H9 (cell line): ENCODE measurements at regions not wholly inside any gene's neighbourhood (a gene's known extent, or its start where the extent isn't known, plus 50 kb on each side); places are given as distances from the start of the nearest gene placed in this dataset.

Source experiments
- DNase-seq: peaks from one replicate; pipeline ENCODE4 v3.0.0-alpha.2; 2017
- H2AFZ ChIP-seq: one replicate; pipeline ENCODE4 v1.6.1; 2013; ENCODE audit warnings: mild to moderate bottlenecking, low read length, control low read depth, moderate library complexity
- H2AK5ac ChIP-seq: 2 replicates; pipeline ENCODE4 v1.6.1; 2013; ENCODE audit warnings: low read length, control low read depth, mixed read lengths; ENCODE audit not compliant: insufficient read length
- H2BK120ac ChIP-seq: one replicate; pipeline ENCODE4 v1.6.1; 2013; ENCODE audit warnings: low read depth, mild to moderate bottlenecking, low read length, control low read depth, inconsistent platforms; ENCODE audit not compliant: poor library complexity, severe bottlenecking
- H2BK12ac ChIP-seq: 2 replicates; pipeline ENCODE4 v1.6.1; 2013; ENCODE audit warnings: low read length, control low read depth, mixed read lengths, low read depth; ENCODE audit not compliant: insufficient read length
- H2BK15ac ChIP-seq: 2 replicates; pipeline ENCODE4 v1.6.1; 2013; ENCODE audit warnings: low read depth, low read length, control low read depth
- H2BK20ac ChIP-seq: one replicate; pipeline ENCODE4 v1.6.1; 2013; ENCODE audit warnings: low read depth, mild to moderate bottlenecking, low read length, control low read depth, inconsistent platforms; ENCODE audit not compliant: poor library complexity, severe bottlenecking
- H2BK5ac ChIP-seq: 2 replicates; pipeline ENCODE4 v1.6.1; 2013; ENCODE audit warnings: low read length, control low read depth, mixed read lengths; ENCODE audit not compliant: insufficient read length
- H3K14ac ChIP-seq: 2 replicates; pipeline ENCODE4 v1.6.1; 2013; ENCODE audit warnings: low read length, control low read depth; ENCODE audit not compliant: insufficient read depth
- H3K18ac ChIP-seq: 2 replicates; pipeline ENCODE4 v1.6.1; 2013; ENCODE audit warnings: low read depth, mild to moderate bottlenecking, mixed read lengths, low read length, control low read depth; ENCODE audit not compliant: insufficient read length
- H3K23ac ChIP-seq: 2 replicates; pipeline ENCODE4 v1.6.1; 2013; ENCODE audit warnings: low read length, control low read depth, mixed read lengths, low read depth; ENCODE audit not compliant: insufficient read length
- H3K23me2 ChIP-seq: 2 replicates; pipeline ENCODE4 v1.6.1; 2013; ENCODE audit warnings: low read depth, mild to moderate bottlenecking, mixed read lengths, low read length, control low read depth; ENCODE audit not compliant: insufficient read length, poor library complexity, severe bottlenecking
- H3K27ac ChIP-seq: 2 replicates; pipeline ENCODE4 v1.5.1; 2013; ENCODE audit warnings: low read length, control low read depth, mixed read lengths, low read depth; ENCODE audit not compliant: insufficient read length
- H3K27me3 ChIP-seq: 2 replicates; pipeline ENCODE4 v1.6.1; 2013; ENCODE audit warnings: low read length, control low read depth, inconsistent platforms; ENCODE audit not compliant: insufficient read depth
- H3K4ac ChIP-seq: 2 replicates; pipeline ENCODE4 v1.6.1; 2013; ENCODE audit warnings: low read depth, mild to moderate bottlenecking, control low read depth, inconsistent platforms, low read length, moderate library complexity
- H3K4me1 ChIP-seq: 2 replicates; pipeline ENCODE4 v1.6.1; 2013; ENCODE audit warnings: low read length, control low read depth, inconsistent platforms; ENCODE audit not compliant: insufficient read depth
- H3K4me2 ChIP-seq: 2 replicates; pipeline ENCODE4 v1.6.1; 2013; ENCODE audit warnings: low read length, control low read depth, mixed read lengths; ENCODE audit not compliant: insufficient read length, insufficient read depth
- H3K56ac ChIP-seq: 2 replicates; pipeline ENCODE4 v1.6.1; 2013; ENCODE audit warnings: low read depth, mild to moderate bottlenecking, mixed read lengths, low read length, control low read depth; ENCODE audit not compliant: insufficient read length
- H3K79me1 ChIP-seq: 2 replicates; pipeline ENCODE4 v1.6.1; 2013; ENCODE audit warnings: low read depth, mild to moderate bottlenecking, moderate library complexity, low read length, control low read depth, inconsistent platforms; ENCODE audit not compliant: insufficient read depth, poor library complexity, severe bottlenecking
- H3K79me2 ChIP-seq: 2 replicates; pipeline ENCODE4 v1.6.1; 2013; ENCODE audit warnings: low read length, control low read depth, inconsistent platforms; ENCODE audit not compliant: insufficient read depth
- H3K9ac ChIP-seq: 2 replicates; pipeline ENCODE4 v1.6.1; 2013; ENCODE audit warnings: low read length, control low read depth, mixed read lengths; ENCODE audit not compliant: insufficient read length; ENCODE audit errors: extremely low read depth
- H3K9me3 ChIP-seq: one replicate; pipeline ENCODE4 v1.6.1; 2013; ENCODE audit warnings: low read depth, low read length, inconsistent platforms; ENCODE audit not compliant: control insufficient read depth
- H3T11ph ChIP-seq: one replicate; pipeline ENCODE4 v1.6.1; 2013; ENCODE audit warnings: mild to moderate bottlenecking, low read length, control low read depth, inconsistent platforms
- H4K20me1 ChIP-seq: one replicate; pipeline ENCODE4 v1.6.1; 2013; ENCODE audit not compliant: control insufficient read depth, insufficient read length, insufficient read depth
- H4K5ac ChIP-seq: 2 replicates; pipeline ENCODE4 v1.6.1; 2013; ENCODE audit warnings: low read depth, mild to moderate bottlenecking, mixed read lengths, low read length, control low read depth; ENCODE audit not compliant: insufficient read length
- H4K8ac ChIP-seq: replicated peaks from 2 replicates; pipeline ENCODE4 v1.6.1; 2013; ENCODE audit warnings: low read length, control low read depth, mixed read lengths, low read depth; ENCODE audit not compliant: insufficient read length
- H4K91ac ChIP-seq: 2 replicates; pipeline ENCODE4 v1.6.1; 2013; ENCODE audit warnings: low read depth, mild to moderate bottlenecking, moderate library complexity, mixed read lengths, low read length, control low read depth; ENCODE audit not compliant: insufficient read length
- H3K27ac Mint-ChIP-seq, 3 experiments: 2 replicates in 2 of 3; 3 replicates in 1 of 3; pipeline ENCODE4 v1.8.0; 2020 to 2021; ENCODE audit warnings: mixed read lengths in 3 of 3, mild to moderate bottlenecking in 1 of 3, moderate library complexity in 1 of 3
- H3K27me3 Mint-ChIP-seq: 2 replicates; pipeline ENCODE4 v1.8.0; 2021; ENCODE audit warnings: low read depth, mild to moderate bottlenecking, moderate library complexity, mixed read lengths
- H3K36me3 Mint-ChIP-seq, 3 experiments: 2 replicates in 2 of 3; 3 replicates in 1 of 3; pipeline ENCODE4 v1.8.0; 2020 to 2021; ENCODE audit warnings: low read depth in 3 of 3, mixed read lengths in 3 of 3; ENCODE audit not compliant: insufficient read depth in 1 of 3
- H3K4me1 Mint-ChIP-seq, 2 experiments: 2 replicates each; pipeline ENCODE4 v1.8.0; 2020; ENCODE audit warnings: mixed read lengths in 2 of 2
- H3K4me3 Mint-ChIP-seq, 2 experiments: 2 replicates in 1 of 2; 3 replicates in 1 of 2; pipeline ENCODE4 v1.8.0; 2020 to 2021; ENCODE audit warnings: mild to moderate bottlenecking in 2 of 2, mixed read lengths in 2 of 2, moderate library complexity in 1 of 2
- H3K9me3 Mint-ChIP-seq, 2 experiments: 2 replicates in 1 of 2; 3 replicates in 1 of 2; pipeline ENCODE4 v1.8.0; 2020; ENCODE audit warnings: mild to moderate bottlenecking in 2 of 2, mixed read lengths in 2 of 2, moderate library complexity in 1 of 2
- TF ChIP-seq, protein P1 (sequence below): fragments of 200-600 bp; sonication (generic); conservative IDR thresholded peaks from 3 replicates; pipeline ENCODE4 v1.8.0; 2021; ENCODE audit warnings: antibody characterized with exemption, mild to moderate bottlenecking

- no peaks in the 10 kb centered on the region for H3K27me3 ChIP-seq
- no peak overlapping the region for H3K4me2 ChIP-seq
- H3K79me2 ChIP-seq, result no peaks in the 10 kb centered on the region
- H3K27ac ChIP-seq, result no peak overlapping the region
- H3K79me1 ChIP-seq, result no peaks in the 10 kb centered on the region
- no peaks in the 10 kb centered on the region for H3K36me3 Mint-ChIP-seq
- no peak overlapping the region for H4K5ac ChIP-seq
- H3K4me1 Mint-ChIP-seq, result peaks cover 4 to 8% of the 10 kb centered on the region in 2 experiments; a peak in 3 of 4 replicates
- no peak overlapping the region for H2BK120ac ChIP-seq
- no peak overlapping the region for H3K18ac ChIP-seq
- H3K4me1 ChIP-seq, result no peaks in the 10 kb centered on the region
- H3K9ac ChIP-seq, result no peak overlapping the region
- no peak overlapping the region for H4K91ac ChIP-seq
- H3K56ac ChIP-seq, result no peak overlapping the region
- no peak overlapping the region for H3T11ph ChIP-seq
- H3K14ac ChIP-seq, result no peak overlapping the region
- H3K23ac ChIP-seq, result no peak overlapping the region
- H2BK12ac ChIP-seq, result no peak overlapping the region
- H3K4me3 Mint-ChIP-seq, result no peak overlapping the region
- H4K8ac ChIP-seq, result no peak overlapping the region
- H2AFZ ChIP-seq, result no peak overlapping the region
- DNase-seq, result no peak
- TF ChIP-seq, protein P1, sequence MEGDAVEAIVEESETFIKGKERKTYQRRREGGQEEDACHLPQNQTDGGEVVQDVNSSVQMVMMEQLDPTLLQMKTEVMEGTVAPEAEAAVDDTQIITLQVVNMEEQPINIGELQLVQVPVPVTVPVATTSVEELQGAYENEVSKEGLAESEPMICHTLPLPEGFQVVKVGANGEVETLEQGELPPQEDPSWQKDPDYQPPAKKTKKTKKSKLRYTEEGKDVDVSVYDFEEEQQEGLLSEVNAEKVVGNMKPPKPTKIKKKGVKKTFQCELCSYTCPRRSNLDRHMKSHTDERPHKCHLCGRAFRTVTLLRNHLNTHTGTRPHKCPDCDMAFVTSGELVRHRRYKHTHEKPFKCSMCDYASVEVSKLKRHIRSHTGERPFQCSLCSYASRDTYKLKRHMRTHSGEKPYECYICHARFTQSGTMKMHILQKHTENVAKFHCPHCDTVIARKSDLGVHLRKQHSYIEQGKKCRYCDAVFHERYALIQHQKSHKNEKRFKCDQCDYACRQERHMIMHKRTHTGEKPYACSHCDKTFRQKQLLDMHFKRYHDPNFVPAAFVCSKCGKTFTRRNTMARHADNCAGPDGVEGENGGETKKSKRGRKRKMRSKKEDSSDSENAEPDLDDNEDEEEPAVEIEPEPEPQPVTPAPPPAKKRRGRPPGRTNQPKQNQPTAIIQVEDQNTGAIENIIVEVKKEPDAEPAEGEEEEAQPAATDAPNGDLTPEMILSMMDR, result no peak
- H2BK5ac ChIP-seq, result no peak overlapping the region
- H3K9me3 Mint-ChIP-seq, result no peaks in the 10 kb centered on the region
- H2BK20ac ChIP-seq, result no peak overlapping the region
- H2AK5ac ChIP-seq, result no peak overlapping the region
- no peak overlapping the region for H3K27ac Mint-ChIP-seq
- H3K9me3 ChIP-seq, result no peaks in the 10 kb centered on the region
- no peaks in the 10 kb centered on the region for H4K20me1 ChIP-seq
- no peaks in the 10 kb centered on the region for H3K23me2 ChIP-seq
- no peak overlapping the region for H3K4ac ChIP-seq
- no peaks in the 10 kb centered on the region for H3K27me3 Mint-ChIP-seq
- H2BK15ac ChIP-seq, result no peak overlapping the region
Measured at GRCh38 chr5:147989994-147990393, 73.8 kb upstream of the SPINK5 start.
